SIG-M5 (cell line): ENCODE measurements at regions not wholly inside any gene's neighbourhood (a gene's known extent, or its start where the extent isn't known, plus 50 kb on each side); places are given as distances from the start of the nearest gene placed in this dataset.

ENCODE experiments used
- DNase-seq: peaks from one replicate; lab custom pipeline; 2025; lab: John Stamatoyannopoulos, UW

DNA sequence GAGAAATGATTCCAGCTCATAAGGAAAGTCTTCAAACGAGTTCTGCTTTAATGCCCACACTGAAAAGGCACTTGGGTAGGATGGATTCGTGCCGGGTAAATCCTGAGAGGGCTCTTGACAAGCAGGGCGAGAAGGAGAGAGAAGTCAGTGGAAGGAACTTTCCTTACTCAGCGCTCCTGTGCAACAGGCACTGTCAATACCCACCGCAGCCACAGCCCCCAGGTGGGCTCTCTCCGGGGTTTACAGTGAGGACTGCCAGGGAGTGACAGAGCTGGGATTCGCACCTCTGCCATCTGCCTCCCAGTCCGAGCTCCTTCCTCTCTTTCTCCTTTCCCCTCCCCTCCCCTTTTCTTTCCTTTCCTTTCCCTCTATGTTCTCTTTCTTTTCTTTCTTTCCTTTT lies 118.7 kb downstream of the BEGAIN start:
- no peak for DNase-seq

DNA sequence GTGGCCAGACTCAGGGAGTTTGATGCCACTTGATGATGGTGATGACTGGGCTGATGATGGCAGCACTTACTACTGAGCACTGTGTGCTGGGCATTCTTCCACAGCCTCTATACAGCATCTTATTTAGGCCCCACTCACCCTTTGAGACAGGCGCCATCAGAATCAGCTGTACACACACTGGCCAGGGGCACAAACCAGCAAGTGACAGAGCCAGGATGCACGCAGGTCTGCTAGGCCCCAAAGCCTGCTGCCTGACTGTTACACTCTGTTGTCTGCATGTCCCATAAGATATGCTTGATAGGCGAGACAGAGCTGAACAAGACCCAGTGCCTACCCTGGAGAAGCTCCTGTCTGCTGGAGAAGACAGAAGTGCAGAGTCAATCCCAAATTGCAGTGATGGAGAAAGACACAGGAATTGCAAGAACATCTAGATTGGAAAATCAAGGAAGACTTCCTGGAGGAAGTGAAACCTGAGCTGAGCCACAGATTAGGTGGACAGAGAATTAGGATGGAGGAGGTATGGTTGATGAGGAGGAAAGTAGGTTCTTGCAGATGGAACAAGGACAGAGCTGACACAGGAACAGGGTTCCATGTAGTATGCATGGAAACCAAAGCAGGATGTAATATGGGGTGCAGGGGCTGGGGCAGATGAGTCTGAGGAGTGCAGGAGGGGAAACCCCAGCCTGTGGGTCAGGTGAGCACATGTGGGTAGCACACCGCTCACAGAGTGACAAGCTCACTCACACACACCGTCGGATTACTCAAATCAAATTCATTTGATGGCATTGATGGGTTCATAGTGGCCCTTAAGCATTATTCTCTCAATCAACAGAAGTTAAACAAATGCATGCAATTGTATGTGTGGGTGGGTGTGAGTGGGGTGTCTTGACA lies 117.3 kb downstream of the BEGAIN start:
- DNase-seq: no peak

DNA sequence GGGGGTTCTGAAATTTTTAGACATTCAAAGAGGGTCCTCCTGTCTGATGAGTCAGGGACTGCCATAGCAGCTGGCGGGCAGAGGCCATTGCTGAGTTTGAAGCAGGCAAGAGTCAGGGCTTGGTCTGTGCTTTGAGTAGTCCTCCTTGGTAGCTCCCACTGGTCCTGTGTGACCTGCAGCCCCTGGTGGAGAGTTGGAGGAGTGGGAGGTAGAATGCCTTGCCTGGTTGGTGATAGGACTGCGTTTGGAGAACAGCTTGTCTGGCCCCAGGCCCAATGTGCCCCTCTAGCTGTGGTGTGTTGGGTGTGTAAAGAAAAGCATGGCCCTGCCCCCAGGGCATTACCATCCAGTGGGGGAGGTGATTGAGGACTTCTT lies 116.7 kb downstream of the BEGAIN start:
- no peak for DNase-seq

DNA sequence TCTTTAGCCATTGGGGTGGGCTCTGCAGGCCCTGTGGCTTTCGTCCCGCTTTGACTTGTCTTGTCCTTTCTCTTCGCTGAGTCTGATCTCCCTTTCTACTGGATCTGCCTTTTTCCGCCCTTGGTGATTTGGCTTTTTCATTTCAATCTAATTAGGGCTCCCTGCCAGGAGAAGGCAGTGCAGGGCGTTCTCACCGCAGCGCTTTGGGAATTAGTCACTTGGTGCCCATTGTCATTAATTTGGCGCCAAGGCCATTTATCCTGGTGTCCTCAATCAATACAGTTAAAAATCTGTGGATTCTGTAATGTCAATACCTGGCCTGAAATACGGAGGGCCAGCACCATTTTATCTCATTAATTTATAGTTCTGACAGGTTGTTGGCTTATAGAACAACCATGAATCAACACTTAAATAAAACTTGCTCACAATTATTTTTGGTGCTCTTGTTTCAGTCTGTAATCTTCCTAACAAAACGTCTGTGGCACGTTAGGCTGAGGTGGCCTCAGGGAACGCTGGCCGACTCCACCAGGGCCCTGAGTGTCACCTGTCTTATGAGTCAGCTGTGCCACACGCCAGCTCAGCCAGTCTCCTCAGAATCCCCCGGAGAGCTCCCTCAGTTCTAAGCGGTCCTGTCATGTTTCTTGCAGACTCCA lies 115.7 kb downstream of the BEGAIN start:
- DNase-seq: no peak

DNA sequence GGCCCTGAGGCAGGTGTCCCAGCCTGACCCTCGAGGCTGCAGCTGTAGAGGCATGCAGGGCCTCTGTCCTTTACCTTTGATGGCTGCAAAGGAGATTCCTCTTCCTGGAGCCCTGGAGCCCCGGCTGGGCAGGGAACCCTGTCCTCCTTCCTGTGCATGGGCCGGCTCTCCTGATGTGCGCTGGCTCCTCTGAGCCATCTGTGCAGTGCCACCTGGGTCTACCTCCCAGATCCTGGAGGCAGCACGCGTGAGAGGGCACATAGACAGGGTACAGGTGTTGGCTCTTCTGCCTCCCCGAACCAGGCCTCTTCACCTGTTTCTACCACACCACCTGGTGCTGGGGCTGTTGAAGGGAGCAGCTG lies 115.1 kb downstream of the BEGAIN start:
- no peak for DNase-seq

DNA sequence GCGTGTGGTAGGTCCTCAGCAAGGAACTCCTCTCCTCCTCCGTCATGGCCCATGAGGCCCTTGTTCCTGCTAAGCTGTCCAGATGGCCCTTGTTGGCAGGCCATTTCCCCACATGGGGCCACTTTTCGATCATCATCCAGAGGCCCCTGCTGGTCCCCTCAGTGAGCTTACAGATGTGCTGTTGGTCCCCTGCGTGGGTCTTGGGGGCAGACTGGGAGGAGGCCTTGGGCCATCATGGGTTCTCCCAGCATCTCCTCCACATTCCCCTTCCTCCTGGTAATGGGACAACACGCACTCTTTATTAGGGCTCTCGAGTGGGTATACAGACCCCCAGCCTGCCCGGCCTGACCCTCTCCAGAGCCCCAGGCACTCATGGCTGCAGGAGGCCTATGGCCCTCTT lies 114.7 kb downstream of the BEGAIN start:
- DNase-seq: no peak

DNA sequence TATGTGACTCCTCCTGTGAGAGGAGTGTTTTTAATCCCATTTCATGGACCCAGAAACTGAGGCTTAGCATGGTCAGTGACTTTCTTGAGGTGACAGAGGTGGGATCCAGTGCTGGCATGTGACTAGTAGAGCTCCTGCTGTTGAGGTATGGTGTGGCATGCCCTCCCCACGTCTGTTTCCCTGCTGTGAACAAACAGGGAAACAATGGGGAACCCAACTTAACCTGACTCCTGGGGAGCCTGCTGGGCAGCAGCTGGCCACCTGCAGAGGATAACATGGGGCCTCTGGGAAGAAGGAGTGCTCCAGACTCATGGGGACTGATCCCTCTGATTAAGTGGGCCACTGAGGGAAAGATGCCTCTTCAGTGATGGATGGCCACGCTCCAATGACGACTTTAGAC lies 114.0 kb downstream of the BEGAIN start:
- no peak for DNase-seq

DNA sequence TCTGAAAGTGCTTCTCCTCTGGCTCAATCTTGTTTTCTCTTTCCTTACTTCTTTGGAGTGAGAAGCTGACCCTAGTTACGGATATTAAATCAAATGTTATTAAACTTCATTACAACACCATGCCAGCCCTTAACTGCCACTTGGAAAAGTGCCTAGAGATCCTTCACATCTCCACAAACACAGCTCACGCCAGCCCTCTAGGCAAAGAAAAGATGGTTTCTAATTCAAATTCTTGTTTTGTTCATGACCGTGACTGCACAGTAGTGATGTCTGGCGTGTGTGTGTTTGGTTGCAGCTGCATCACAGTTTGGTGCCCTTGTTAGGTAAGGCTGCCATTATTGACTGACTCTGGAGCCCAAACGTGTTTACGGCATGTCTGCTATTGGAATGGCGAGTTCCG lies 113.0 kb downstream of the BEGAIN start:
- no peak for DNase-seq

DNA sequence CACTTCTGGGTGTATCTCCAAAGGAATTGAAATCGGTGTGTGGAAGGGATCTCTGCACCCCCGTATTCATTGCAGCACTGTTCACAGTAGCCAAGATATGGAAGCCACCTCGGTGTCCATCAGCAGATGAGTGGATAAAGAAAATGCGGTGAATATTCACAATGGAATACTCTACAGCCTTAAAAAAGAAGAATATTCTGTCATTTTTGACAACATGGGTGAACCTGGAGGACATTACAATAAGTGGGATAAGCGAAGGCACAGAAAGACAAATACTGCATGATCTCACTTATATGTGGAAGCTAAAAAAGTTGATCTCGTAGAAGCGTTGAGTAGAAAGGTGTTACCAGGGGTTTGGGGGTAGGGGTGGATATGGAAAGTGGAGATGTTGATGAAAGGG lies 111.9 kb downstream of the BEGAIN start:
- no peak for DNase-seq

DNA sequence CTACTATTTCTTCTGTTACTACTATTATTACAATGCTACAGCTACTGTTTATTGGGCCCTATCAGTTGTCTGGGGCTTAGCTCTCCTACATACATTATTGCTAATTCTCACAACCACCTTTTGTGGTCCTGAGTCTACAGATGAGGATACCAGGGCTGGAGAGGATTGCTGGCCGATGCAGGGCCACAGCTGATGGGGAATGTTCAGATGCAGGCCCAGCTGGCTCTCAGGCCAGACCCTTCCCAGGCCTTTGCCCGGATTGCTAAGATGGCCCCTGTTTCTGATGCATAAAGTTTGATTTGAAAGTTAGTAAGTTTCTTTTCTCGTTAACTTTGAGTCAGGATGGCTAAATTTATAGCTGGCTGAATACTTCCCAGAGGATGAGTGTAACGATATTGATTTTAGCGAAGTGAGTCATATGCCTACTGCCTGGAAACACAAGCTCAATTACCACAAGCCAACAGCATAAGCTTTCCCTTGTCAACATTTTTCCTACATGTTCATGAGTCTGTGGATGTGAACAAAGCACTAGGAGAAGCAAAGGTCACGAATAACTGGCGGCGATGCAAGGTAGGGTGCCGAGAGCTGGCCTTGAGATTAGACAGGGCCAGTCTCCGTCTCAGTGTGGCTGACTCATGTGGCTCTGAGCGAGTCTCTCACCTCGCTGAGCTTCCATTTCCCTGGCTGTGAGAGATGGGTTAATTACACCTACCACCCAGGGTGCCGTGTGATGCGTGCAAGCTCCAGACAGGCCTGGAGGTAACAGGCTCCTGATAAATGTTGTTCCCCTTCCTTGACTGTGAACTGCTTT lies 111.0 kb downstream of the BEGAIN start:
- DNase-seq: no peak

DNA sequence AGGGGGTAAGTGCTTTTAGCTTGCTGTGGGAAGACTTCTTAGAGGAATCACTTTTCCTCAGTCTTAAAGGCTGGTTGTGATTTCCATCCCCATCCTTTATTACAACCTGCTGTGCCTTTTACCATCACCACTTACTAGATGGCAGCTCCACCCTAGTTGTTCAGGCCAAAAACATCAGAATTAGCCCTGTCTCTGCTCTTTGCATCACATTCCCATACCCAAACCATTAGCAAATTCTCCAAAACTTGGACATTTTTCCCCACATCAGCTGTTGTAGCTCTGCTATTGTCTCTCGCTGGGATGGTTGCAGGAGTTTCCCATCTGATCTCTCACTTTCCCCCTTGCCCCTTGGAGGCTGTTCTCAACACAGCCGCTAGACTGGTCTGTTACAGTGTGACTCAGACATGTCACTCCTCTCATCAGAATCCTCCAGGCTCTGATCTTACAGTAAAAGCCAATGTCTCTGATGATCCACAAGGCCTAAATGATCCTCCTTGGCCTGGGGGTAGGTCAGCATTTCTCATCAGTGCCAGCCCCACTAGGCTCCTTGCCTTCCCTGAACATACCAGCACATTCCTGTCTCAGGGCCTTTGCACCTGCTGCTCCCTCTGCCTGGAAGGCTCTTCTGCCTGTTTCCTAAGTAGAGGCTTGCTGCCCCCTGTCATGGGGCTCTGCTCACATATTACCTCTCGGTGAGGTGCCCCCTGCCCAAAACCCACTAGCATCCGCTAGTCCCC lies 102.5 kb downstream of the BEGAIN start:
- DNase-seq: no peak

DNA sequence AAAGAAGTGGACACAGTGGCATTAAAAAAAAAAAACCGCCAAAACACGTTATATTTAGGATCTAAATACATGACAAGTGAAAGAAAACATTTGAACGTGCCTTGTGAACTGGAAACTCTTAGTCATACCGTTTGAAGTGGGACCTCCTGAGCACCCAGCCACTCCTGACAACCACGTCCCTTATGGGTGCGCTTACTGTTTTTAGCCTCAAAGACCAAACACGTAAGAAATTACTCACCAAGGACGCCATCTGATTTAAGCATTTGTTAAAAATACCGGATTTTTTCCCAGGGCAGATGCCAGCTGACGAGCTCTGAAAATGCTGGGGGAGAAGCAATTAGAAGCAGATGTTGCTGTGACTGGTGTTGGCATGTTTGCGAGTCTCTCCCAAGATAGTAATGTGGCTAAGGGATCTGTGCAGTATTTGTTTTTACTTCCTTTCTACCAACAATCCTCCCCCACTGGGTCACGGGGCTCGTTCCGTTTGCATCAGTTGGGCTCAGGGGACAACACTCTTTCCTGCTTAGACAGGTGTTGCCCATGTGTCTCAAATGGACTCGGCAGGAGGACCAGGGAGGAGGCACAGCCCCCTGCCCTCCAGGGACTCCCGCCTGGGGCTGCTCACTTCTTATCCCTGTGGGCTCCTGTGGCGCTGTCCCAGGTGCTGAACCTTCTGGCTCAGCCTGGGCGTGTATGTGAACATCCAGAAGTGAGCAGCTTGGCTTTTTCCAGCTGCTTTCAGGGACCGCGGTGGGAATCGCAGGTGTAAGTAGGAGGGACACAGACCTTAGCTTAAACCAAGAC lies 101.0 kb downstream of the BEGAIN start:
- no peak for DNase-seq
